TTC549 (cell line): ENCODE measurements at regions not wholly inside any gene's neighbourhood (a gene's known extent, or its start where the extent isn't known, plus 50 kb on each side); places are given as distances from the start of the nearest gene placed in this dataset.

Experiments
- FAIRE-seq: peaks from 2 replicates; lab custom pipeline; 2012; peaks lifted over from hg19 to GRCh38; lab: Jason Lieb, UNC

DNA sequence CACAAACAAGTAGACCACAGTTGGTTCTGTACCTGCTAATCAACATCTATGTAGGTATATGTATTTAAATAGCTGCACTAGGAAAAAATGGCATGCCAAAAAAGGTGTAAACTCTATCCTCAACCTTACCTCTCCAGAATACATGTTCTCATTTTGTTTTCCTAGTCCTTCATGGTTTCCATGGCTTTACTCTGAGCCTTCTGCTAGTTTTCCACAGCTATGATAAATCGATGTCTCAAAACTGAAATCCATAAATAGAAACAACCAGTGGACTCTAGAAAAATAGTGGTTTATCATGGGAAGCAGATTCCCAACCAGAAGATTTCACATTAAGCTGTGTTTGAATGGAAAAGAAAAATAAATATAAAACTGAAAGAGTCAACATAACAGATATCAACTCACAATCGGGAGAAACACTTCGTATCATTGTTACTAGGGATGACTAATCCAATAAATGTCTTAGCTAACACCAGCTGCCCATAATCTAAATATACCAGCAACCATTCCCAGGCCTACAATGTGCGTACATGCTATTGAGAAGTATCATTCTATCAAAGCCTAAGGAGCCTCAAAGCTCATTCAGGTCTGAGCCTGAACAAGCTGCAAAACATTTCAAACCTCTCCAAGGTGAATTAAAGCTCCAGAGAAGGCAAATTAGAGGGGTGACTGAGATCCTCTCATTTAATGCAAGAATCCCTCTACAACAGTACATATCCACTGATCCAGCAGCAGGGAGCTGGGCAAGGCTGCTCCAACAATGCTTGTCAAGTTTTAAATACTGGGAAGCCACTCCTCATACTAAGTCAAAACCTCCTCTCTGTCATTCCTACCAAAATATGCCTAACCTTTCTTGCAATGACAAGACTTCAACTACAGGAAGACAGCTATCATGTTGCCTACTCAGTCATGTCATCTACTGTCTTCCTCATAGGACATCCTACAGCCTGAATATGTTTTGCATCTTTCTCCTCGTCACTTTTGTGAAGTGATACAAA is 90.2 kb downstream of the KCTD12 start:
- FAIRE-seq, result no peak

DNA sequence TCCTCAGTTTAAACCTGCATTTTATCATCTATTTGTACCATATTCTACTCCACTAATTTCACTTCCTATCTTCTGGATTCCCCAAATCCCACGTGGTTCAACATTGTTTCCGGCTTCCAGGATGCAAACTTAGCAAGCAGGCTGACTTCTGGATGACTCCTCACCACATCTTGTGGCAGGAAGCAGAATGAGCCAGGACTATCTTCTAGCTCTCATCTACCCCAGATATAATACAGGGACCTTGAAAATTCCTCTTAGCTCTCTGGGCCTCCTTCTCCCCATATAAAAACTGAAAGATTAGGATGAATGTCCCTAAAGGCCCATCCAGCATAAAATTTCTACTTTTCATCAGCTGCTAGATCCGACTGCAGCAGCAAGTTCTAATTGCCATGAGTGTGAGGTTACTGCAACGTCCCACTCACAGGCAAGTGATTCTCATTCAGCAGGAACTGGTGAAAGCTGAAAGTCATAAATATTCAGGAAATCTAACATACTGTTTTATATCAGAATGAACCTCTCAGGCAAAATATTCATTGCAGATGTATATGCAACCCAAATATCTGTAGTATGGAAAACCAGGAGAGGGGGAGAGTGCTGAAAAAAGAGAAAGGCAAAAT is 93.4 kb downstream of the KCTD12 start:
- no peak for FAIRE-seq

DNA sequence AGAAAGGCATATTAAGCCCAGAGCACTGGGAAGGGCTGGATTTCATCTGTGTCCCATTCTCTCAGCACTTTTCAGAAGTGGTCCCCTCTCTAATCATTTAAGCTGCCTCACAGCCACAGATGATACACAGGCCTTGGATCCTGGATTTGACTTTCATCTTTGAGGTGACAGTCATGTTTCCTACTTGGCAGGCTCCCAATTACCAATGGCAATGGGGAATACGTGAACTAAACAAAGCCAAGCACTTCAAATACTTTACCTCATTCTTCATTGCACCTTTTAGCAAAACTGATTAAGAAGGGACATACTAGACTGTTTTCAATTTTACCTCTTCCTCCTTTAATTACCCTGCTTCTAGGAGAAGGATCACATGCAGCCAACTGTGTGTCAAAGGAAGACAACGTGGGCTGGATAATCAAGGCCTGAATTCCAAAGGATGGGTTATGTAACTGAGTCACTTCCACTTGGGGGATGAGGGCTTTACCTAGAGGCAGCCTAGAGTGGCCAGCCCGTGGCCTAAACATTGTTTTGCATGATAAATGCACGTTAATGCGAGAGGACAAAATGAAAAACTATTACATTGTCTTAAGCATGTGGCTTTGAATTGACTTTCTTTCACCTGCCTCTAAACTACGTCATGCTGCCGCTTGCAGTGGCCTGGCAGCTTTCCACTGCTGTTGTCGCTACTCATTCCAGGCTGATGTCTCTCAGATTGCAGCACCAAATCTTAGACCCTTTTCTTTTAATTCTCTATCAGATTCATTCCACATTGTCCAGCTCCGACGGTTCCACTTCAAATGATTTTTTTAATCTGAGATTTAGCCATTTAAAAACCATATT is 95.0 kb downstream of the KCTD12 start:
- no peak for FAIRE-seq

DNA sequence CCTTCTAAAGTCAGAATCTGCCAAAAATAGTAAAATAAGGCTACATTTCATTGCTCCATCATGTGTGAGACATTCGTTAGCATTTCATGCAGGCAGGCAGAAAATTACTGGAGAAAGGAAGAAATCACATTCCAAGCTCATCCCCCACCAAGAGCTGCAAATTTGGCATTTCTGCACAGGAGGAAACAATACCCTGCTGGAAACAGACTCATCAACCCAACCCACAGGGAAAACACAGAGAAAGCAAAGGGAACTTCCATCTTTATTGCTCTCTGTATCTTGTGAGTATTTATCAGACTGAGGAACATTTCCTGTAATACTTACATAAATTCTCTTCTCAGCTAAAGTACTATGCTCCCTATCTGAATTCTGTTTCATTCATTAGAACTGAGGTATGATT is 95.7 kb downstream of the KCTD12 start:
- no peak for FAIRE-seq

DNA sequence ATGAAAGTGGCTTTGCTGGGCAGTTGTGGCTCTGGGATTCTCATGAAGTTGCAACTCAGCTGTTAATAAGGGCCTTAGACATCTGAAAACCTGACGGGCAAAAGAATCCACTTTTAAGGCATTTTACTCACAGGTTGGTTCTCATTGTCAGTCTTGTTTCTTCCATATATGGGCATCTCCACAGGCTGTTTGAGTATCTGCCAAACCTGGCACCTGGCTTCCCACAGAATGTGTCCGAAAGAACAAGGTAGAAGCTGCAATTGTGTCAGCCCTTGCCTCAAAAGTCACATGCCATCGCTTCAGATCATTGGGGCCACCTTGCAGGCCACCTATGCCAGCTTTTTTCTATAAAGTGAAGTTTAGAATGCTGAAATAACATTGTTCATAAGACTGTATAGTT is 102.4 kb downstream of the KCTD12 start:
- no peak for FAIRE-seq

DNA sequence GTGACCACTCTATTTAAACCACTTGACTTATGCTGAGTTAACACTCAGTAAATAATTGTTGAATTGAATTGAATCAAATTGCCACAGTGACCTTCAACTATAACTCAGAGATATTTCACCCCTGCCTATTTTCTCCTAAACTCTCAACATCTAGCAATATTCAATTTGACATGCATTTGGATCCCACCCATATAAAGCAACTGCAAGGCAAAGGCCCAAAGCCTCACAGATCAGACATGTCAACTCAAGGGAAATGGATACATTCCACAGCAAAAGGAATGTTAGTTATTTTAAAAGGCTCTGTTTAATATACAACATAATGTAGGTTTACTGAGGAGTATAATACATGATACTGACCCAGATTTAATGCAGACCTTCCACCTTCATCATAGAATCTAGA is 107.4 kb downstream of the KCTD12 start:
- FAIRE-seq, result no peak

DNA sequence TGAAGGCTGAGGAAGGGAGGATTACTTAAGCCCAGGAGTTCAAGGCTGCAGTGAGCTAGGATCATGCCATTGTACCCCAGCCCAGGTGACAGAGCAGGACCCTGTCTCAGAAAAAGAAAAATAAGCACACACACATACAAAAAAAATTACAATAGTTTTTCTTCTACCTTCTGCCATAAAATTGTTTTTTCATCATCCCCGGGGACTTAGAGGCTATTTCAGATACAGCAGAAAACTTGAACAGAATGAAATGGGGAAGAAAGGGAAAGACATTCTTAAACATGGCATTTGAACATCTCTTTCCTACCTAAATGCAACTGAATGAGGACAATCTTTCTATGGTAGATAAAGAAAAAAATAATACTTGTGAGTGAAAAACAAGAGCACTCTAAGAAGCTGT is 109.1 kb downstream of the KCTD12 start:
- FAIRE-seq, result no peak

DNA sequence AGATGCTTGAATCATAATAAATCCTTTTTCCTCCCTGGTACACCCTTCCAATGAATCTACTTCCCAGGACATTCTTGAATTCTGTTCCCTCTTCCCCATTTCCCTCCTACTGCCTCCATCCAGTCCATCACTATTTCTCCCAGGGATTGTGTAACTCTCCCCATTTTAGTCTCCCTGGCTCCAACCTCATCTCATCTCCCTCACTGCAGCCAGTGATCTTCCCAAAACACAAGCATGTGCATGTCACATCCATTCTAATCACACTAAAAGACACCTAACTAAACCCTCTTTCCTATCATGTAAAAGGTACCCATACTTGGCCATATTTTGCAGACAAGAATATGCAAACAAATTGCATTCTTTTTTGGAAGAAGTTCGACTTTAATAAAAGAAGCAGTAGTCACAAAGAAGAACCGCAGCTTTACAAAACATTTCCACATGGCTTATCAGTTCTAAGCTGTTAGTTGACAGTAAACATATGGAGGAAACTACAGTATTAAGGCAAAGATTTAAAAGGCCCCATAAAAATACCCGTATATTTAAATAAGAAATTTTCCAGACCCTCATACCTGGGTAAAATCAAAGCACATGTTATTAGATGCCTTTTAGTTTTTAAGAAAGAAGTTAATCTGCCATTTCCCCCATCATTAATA is 111.0 kb downstream of the KCTD12 start:
- no peak for FAIRE-seq

DNA sequence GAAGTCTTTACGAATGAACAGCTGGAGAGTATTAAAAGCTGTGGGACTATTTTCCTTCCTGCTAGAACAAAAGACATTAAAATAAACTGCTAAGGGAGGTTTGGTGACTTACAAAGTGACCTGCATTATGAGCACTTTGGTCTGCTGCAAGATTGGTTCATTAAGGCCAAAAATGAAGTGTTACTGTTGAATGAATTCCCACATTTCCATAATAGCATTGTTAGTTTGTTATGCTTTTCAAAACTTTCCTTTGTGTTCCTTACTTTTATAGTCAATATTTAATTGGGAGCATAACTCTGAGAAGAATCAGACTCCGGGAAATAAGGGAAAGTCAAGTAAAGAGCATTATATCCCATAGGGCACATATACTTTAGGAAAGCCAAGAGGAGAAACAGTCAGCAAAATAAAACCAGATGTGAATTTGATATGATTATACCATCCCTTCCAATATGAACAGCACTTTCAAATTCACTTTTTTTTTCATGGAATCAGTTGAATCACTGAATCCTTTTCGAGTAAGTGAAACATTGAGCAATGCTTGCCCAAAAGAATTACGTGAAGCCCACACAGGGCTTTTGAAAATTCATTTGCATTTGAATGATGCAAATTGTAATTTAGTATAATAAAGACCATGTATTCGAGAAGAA is 112.6 kb downstream of the KCTD12 start:
- FAIRE-seq, result no peak

DNA sequence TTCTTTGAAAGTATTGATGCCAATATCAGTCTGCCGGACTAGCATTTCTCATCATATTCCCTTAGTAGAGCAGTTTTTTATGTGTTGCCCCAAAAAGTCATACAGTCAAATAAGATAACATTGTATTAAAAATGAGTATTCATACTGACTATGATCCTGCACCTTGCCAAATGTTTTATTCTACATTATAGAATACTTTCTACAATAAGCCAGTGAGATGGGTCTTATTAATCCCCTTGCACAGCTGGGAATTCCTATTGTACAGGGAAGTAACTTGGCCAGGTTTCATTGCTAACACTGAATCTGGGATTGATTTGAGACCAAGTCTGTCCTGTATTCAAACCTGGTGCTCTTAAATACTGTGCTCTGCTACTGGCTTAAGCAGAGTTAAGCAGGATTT is 114.0 kb downstream of the KCTD12 start:
- no peak for FAIRE-seq

DNA sequence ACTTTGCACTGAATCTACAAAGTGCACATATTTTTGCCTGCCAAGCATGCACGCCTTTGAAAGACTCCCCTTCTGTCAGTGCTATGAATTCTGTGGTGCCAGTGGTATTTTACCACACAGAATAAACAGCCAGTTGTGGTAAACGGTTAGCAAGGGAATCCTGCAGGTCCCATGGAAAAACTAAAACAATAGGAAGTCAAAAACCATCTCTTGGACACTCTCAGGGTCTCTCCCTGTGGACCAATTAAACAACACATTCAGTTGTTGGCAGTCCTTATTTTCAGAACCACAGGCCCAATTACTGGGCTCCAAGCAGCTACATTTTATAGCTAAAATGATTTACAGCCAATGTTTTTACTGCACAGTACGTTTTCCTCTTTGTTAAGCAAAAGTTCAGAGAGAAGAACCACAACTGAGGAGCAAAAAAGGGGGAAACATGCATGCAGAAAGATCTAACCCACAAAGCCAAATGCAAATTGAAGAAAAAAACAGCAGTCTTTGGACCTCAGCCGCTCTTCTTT is 116.9 kb downstream of the KCTD12 start:
- FAIRE-seq, result no peak

DNA sequence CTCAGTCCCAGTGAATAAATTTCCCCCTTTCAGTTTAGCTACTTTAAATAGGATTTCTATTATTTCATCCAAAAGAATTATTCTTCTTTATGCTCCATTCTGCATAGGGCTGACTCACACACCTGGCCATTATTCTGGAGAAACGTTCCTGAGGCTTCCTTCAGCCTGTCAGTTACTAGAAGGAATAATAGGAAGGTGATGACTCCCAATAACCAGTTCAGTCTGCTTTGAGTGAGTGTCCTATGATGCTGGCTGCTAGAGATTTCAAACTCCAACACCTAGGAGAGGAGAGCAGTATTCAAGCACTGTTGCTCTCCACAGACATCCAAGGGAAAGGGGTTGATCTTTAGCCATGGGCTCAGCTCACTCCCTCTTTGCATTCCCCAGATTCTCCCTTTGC is 117.8 kb downstream of the KCTD12 start:
- FAIRE-seq, result no peak

DNA sequence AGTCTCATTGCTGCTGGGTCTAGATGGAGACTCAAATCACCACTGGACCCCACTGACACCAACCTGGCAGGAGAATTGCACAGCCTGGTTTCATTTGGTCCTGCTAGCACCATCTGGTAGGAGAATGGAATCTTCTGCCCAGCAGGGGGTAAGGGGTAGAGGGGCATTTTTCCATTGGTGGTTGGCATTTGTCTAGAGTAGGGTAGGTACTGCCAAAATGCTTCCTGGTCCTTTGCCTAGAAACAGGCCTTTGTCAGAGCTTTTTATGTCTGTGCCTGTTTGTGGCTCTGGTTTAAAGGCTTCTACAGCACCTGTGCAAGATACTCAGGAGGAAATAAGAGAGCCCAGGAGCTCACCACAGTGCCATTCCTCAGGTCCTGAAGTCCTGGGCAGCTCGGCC is 121.3 kb downstream of the KCTD12 start:
- FAIRE-seq, result no peak

DNA sequence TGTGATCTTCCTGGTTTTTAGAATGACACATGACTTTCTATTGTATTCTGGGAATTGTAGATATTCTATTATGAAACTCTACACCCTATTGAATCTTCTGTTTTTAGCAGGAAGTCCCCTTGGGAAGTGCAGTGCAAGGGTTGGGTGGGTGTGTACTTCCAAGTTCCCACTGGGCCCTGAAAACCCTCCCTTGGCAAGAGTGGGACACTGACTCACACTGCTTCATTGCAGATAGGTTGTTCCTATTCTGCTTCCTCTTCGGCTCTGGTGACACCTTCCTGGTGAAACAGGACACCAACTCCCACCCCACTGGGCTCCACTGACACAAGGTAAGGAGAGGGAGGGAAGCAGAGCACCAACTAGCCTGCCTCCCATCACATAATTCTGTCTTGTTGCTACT is 121.8 kb downstream of the KCTD12 start:
- no peak for FAIRE-seq

DNA sequence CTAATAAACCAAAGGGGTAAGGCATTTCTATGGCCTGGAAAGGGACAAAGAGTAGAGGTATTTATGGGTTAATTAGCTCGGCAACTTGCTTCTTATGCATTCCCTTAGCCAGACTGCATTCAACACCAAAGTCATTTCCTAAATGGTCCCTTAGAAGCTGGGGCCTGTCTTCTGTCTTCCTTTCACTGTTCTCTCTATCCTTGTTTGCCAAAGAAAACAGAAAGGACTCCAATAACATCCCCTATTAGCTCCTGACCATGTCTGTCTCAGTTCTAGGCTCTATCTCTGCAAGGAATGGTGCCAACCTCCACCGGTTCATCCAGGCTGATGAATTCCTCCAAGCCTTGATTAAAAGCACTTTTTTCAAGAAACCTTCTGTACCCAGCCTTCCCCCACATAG is 123.5 kb downstream of the KCTD12 start:
- FAIRE-seq, result no peak

DNA sequence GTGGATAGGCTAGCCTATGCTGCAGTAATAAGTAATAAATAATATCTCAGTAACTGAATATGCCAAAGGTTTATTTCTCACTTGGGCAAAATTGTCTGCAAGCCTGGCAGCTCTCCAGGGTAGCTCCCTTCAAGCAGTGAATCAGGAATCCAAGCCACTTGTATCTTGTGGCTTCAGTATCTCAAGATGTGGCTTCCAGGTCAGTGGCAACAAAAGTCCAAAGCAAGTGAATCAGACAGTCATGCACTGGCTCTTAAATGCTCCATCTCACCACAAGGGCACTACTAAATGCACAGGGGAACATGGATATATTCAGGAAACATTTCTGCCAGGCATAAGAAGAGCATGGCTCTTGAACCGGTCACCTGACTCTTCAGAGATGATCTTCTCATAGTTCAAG is 126.3 kb downstream of the KCTD12 start:
- FAIRE-seq, result no peak

DNA sequence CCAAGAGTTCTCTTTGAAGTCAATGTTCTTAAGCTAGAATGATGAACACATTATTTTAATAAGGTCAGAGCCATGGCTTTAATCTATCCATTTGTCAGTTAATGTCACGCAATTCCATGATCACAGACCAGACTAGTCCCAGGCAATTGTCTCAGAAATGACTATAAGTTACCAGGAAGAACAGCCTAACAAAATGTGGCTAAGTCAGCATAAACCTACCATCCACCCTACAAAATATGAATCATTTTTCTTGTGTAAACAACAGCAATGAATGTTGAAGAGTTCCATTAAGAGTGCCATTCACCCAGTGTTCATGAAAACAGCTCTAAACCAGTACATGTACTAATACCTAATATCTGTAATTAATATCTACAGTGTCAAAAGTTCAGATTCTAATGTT is 127.5 kb downstream of the KCTD12 start:
- no peak for FAIRE-seq

DNA sequence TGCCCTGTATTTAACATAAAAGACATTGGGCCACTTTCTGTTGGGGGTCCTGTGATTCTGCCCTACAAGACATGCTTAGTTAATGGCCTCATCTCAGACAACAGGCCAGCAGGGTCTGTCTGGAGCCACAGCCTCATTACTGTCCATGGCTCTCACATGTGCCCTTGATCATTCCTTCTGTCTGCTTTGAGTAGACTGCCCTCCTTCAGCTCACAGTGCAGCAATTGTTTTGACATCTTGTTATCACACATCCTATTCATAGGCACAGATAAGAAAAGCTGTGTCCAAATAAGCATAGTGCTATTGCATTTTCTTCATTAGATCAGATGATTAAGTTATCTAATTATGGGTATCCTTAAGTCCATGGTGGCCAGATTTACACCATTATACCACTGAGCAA is 127.9 kb downstream of the KCTD12 start:
- FAIRE-seq, result no peak

DNA sequence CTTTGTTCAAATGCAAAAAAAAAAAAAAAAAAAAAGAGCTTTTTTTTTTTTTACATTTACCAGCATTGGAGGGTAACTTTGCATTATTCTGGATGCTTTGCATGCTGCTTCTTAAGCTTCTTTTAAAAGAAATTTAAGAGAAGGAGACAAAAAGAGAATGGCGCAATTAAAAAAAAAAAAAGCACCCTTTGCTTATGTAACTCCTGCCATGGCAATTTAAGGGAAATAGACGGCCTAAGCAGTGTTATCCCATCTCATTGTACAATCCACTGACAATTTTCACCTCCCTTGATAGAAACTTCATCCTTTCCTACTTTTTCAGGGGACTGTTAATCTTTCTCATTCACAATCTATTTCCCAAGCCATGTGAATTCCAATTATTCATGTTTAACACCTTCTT is 129.8 kb downstream of the KCTD12 start:
- FAIRE-seq, result no peak

DNA sequence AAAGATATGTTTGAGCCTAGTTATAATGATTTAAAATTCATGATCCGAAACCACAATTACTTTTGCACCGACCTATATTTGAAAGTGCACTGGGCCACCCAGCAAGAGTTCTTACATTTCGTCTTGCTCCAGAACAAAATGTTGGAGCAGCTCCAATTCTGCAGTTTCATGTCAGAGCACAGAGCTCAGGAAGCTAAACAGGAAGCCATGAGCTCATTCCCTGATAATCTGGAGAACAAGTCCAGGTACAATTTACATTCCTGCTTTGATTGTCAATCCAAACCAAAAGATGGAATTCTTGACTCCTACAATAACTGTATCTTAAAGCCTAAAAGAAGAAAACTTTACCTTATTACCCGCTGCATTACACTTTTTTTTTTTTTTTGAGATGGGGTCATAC is 131.8 kb downstream of the KCTD12 start:
- no peak for FAIRE-seq

DNA sequence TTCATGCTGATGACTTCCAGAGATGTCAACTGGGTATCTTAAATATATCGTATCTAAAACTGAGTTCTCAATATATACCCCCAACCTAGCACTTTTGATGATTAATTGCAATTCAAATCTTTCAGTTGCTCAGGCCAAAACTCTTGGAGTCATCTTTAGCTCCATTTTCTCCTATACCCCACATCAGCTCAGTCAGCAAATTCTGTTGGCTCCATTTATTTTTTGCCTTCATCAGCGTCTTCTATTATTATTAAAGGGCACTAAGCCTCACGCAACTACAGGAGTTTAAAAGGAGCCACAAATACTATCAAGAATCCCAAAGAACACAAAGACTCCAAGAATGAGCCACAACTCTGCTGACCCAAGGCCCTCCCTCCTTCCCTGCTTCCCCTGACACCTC is 134.9 kb downstream of the KCTD12 start:
- no peak for FAIRE-seq

DNA sequence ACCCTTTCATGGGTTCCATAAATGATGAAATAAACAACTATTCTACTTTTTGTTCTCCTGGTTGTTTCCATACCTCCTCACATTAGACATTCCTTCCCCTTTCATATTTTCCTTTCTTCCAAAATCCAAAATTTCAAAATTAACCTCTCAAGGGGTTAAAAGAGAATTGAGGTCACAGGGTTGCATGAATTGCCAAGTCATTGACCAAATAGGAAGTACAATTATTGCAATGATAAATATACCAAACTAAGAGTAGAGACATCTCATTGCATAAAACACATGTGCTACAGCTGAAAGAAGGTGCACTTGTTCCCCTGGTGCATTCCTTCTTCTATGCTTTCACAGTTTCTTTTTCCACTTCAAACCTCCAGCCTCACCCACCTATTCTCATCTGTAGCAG is 136.1 kb downstream of the KCTD12 start:
- FAIRE-seq, result no peak
